RWPE1 (cell line): ENCODE measurements at regions not wholly inside any gene's neighbourhood (a gene's known extent, or its start where the extent isn't known, plus 50 kb on each side); places are given as distances from the start of the nearest gene placed in this dataset.
A peak's percentile ranks its signal among the peaks of the same experiment; 100 is the strongest.
"Not testable (repeated sequence)": the region's sequence is repeated elsewhere in the genome, so short reads cannot be mapped to it uniquely, and the experiment has no call there.

ENCODE experiments used
- CTCF ChIA-PET: fragments of 350-600 bp; sonication (Branson Sonifier 250); formaldehyde crosslinking; extraction: SDS; loops from one replicate; lab custom pipeline; 2021; lab: Yijun Ruan, JAX
- POLR2A ChIA-PET: fragments of 400-600 bp; formaldehyde crosslinking; extraction: SDS; loops from one replicate; lab custom pipeline; 2020; ENCODE audit warnings: antibody characterized with exemption; ENCODE audit not compliant: low non-redundant PET; lab: Yijun Ruan, JAX
- DNase-seq: peaks from one replicate; pipeline ENCODE4 v3.0.0; 2012; ENCODE audit warnings: low spot score
- H3K27ac ChIP-seq: fragments of 450-650 bp; 2 replicates; pipeline ENCODE4 v1.5.1; 2017
- CTCF ChIP-seq: fragments of 450-650 bp; conservative IDR thresholded peaks from 2 replicates; pipeline ENCODE4 v1.5.1; 2017; ENCODE audit warnings: low read depth, mild to moderate bottlenecking

GRCh38 chr15:44836094-44836493 lies 99.8 kb downstream of the TRIM69 start:
- ChIA-PET POLR2A (no interaction called here), CTCF (no interaction called here)
- no peak overlapping the region for H3K27ac ChIP-seq
- TF ChIP-seq CTCF, result no peak
- DNase-seq, result no peak

- DNase-seq, result peak; percentile 22
- H3K27ac ChIP-seq, CTCF ChIA-PET, POLR2A ChIA-PET: not testable (repeated sequence)
Measured at GRCh38 chr15:44838929-44839328, 102.6 kb downstream of the TRIM69 start.

GRCh38 chr15:44841762-44842161 lies 105.4 kb downstream of the TRIM69 start:
- CTCF ChIA-PET, DNase-seq, POLR2A ChIA-PET, H3K27ac ChIP-seq: not testable (repeated sequence)

GRCh38 chr15:44842883-44843282 lies 106.6 kb downstream of the TRIM69 start:
- DNase-seq, POLR2A ChIA-PET, CTCF ChIA-PET, H3K27ac ChIP-seq: not testable (repeated sequence)

GRCh38 chr15:44844936-44845335 lies 108.6 kb downstream of the TRIM69 start:
- CTCF ChIA-PET, H3K27ac ChIP-seq, DNase-seq, POLR2A ChIA-PET: not testable (repeated sequence)

- POLR2A ChIA-PET, result not testable (repeated sequence)
Measured at GRCh38 chr15:44846156-44846555, 109.8 kb downstream of the TRIM69 start.

GRCh38 chr15:44847555-44847954 lies 108.9 kb upstream of the TERB2 start:
- POLR2A ChIA-PET, H3K27ac ChIP-seq, DNase-seq, CTCF ChIA-PET: not testable (repeated sequence)

More at GRCh38 chr15:44846156-44846555, 109.8 kb downstream of the TRIM69 start:
- CTCF ChIA-PET, DNase-seq, H3K27ac ChIP-seq: not testable (repeated sequence)

- CTCF ChIA-PET, result interaction anchor here (0.5 to 0.6 kb wide), 2 partner anchors 50 to 91 kb away, joined by 3 read pairs; no protein-coding TSS in a partner anchor
- DNase-seq, H3K27ac ChIP-seq, POLR2A ChIA-PET: not testable (repeated sequence)
Measured at GRCh38 chr15:44848859-44849258, 107.6 kb upstream of the TERB2 start.

GRCh38 chr15:44849701-44850403 lies 106.6 kb upstream of the TERB2 start:
- DNase-seq, CTCF ChIA-PET, H3K27ac ChIP-seq, POLR2A ChIA-PET: not testable (repeated sequence)

- H3K27ac ChIP-seq, POLR2A ChIA-PET: not testable (repeated sequence)
- peak; percentile 98 for TF ChIP-seq CTCF
- peak; percentile 42 for DNase-seq
- CTCF ChIA-PET, result interaction anchor here (0.6 to 2.6 kb wide), 6 partner anchors 13 to 183 kb away, joined by 3 to 31 read pairs (median 4); no protein-coding TSS in a partner anchor
Measured at GRCh38 chr15:44853304-44853950, 103.1 kb upstream of the TERB2 start.

- CTCF ChIA-PET, result interaction anchor here (0.6 to 2.6 kb wide), 2 partner anchors 56 to 69 kb away, joined by 5 to 31 read pairs; no protein-coding TSS in a partner anchor
- DNase-seq, POLR2A ChIA-PET, H3K27ac ChIP-seq: not testable (repeated sequence)
Measured at GRCh38 chr15:44854696-44855095, 101.8 kb upstream of the TERB2 start.

GRCh38 chr15:44856284-44856683 lies 100.2 kb upstream of the TERB2 start:
- H3K27ac ChIP-seq, CTCF ChIA-PET, POLR2A ChIA-PET, DNase-seq: not testable (repeated sequence)

GRCh38 chr15:44857164-44857710 lies 99.2 kb upstream of the TERB2 start:
- POLR2A ChIA-PET, DNase-seq, CTCF ChIA-PET, H3K27ac ChIP-seq: not testable (repeated sequence)

GRCh38 chr15:44859088-44859487 lies 97.4 kb upstream of the TERB2 start:
- POLR2A ChIA-PET, H3K27ac ChIP-seq, DNase-seq: not testable (repeated sequence)
- CTCF ChIA-PET, result interaction anchor here (0.7 kb wide), 1 partner anchor 1223 kb away, joined by 4 read pairs; no protein-coding TSS in a partner anchor

- H3K27ac ChIP-seq, CTCF ChIA-PET, DNase-seq, POLR2A ChIA-PET: not testable (repeated sequence)
Measured at GRCh38 chr15:44860168-44860567, 96.3 kb upstream of the TERB2 start.
